ENCODE measurements at regions not wholly inside any gene's neighbourhood (a gene's known extent, or its start where the extent isn't known, plus 50 kb on each side); places are given as distances from the start of the nearest gene placed in this dataset.
"Not testable (repeated sequence)": the region's sequence is repeated elsewhere in the genome, so short reads cannot be mapped to it uniquely, and the experiment has no call there.

- H3K9me3 Mint-ChIP-seq, DNase-seq, H3K4me1 Mint-ChIP-seq, CTCF ChIA-PET, H3K27ac Mint-ChIP-seq, H3K4me3 Mint-ChIP-seq, H3K27me3 Mint-ChIP-seq, H3K36me3 Mint-ChIP-seq: not testable (repeated sequence)
These were observed 2672.1 kb downstream of the PCDH9 start for GRCh38 chr13:64558031-64558430.

- CTCF ChIA-PET: no interaction called here
- H3K9me3 Mint-ChIP-seq: peaks cover 8% of the 10 kb centered on the region
These were observed 2673.8 kb downstream of the PCDH9 start for GRCh38 chr13:64556376-64556775.

DNA sequence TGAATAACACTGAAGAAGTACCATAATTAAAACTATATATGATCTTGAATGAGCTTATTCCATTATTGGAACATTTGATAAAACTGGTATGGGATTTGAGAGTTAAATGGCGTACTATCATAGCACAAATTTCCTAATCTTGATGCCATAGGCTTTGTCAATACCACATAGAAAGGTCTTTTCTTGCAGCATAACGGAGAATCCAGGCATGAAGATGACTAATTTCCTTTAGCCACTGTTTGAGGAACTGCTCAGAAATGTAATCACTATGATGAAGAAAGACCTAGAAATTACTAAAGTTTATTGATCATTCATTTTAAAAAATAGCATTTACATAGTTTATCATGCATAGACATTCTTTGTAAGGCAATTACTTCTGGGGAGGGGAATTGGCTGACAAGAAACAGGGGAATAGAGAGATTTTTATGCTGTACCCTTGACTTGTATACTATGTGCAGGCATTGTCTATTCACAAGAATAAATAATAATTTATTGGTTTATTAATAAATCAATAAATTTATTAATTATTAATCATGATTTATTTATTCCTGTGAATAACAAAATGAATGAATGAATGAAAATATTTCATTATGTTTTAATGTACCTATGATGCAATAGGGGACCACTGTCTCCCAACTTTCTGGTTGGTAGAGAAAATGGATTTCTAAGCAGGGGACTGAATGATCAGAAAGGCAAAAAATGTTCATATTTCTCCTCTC, 2676.6 kb downstream of the PCDH9 start:
- no peak for DNase-seq
- H3K4me1 Mint-ChIP-seq: no peaks in the 10 kb centered on the region
- no peak overlapping the region for H3K4me3 Mint-ChIP-seq
- CTCF ChIA-PET: no interaction called here
- no peaks in the 10 kb centered on the region for H3K27me3 Mint-ChIP-seq
- peaks cover 12% of the 10 kb centered on the region for H3K9me3 Mint-ChIP-seq
- no peak overlapping the region for H3K27ac Mint-ChIP-seq
- no peaks in the 10 kb centered on the region for H3K36me3 Mint-ChIP-seq

More at GRCh38 chr13:64556376-64556775, 2673.8 kb downstream of the PCDH9 start:
- no peak overlapping the region for H3K27ac Mint-ChIP-seq
- no peaks in the 10 kb centered on the region for H3K36me3 Mint-ChIP-seq
- H3K27me3 Mint-ChIP-seq: no peaks in the 10 kb centered on the region
- H3K4me3 Mint-ChIP-seq: no peak overlapping the region
- H3K4me1 Mint-ChIP-seq: no peaks in the 10 kb centered on the region
- DNase-seq: no peak

DNA sequence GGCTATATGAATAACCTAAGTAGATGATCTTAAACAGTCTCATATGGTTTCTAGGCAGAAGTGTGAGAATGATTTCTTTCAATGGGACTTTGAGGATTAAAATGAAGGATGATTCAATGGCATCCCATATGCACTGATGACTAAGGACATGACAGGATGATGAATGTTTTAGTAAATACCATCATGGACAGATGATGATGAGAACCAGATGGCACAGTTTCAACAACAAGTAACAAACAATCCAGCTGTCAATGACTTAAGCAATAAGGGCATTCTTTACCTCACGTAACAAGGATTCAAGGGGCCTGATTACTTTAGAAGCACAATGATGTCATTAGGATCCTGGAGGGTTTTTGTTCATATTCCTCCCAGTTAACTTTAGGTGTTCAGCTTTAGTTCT, 2678.4 kb downstream of the PCDH9 start:
- DNase-seq: no peak
- Mint-ChIP-seq H3K4me1 (no peaks in the 10 kb centered on the region), H3K9me3 (peaks cover 7% of the 10 kb centered on the region), H3K27ac (no peak overlapping the region), H3K27me3 (no peaks in the 10 kb centered on the region), H3K4me3 (no peak overlapping the region), H3K36me3 (no peaks in the 10 kb centered on the region)
- CTCF ChIA-PET: no interaction called here

- peaks cover 4% of the 10 kb centered on the region for H3K9me3 Mint-ChIP-seq
- no peak overlapping the region for H3K27ac Mint-ChIP-seq
- H3K36me3 Mint-ChIP-seq: no peaks in the 10 kb centered on the region
- H3K4me3 Mint-ChIP-seq: no peak overlapping the region
- DNase-seq: no peak
- H3K27me3 Mint-ChIP-seq: no peaks in the 10 kb centered on the region
- H3K4me1 Mint-ChIP-seq: no peaks in the 10 kb centered on the region
- CTCF ChIA-PET: no interaction called here
These were observed 2683.8 kb downstream of the PCDH9 start for GRCh38 chr13:64546371-64546770.

DNA sequence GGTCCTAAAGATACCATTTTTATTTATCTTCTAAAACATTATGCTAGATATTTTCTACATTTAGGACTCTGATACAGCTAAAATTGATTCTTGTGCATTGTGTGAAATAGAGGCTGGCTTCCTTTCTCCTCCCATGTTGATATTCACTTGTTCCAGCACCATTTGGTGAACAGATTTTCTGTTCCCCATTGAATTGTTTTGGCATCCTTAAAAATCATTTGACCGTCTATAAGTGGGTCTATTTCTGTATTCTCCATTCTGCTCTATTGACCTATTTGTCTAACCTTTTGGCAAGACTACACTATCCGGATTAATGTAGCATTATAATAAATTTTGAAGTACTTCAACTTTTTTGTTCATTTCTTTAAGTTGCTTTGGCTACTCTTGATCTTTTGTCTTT, 2689.2 kb downstream of the PCDH9 start:
- H3K4me3 Mint-ChIP-seq: no peak overlapping the region

DNA sequence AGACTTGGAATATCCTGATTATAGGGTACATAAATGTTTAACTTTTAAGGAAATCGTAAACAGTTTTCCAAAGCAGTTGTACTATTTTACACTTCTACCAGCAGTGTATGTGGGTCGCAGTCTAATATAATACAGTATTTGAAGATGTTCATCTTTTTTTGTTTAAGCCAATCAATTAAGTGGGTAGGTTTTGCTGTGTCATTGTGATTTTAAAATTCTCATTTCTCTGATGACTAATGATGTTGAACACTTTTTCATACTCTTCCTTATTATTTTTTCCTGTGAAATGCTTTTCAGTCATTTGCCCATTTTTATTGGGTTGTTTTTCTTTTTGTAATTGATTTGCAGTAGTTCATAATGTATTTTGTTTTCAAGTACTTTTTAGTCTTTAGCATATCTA, 2689.7 kb downstream of the PCDH9 start:
- Mint-ChIP-seq H3K27ac (no peak overlapping the region), H3K4me3 (no peak overlapping the region), H3K36me3 (no peaks in the 10 kb centered on the region), H3K4me1 (no peaks in the 10 kb centered on the region), H3K9me3 (no peaks in the 10 kb centered on the region), H3K27me3 (no peaks in the 10 kb centered on the region)
- CTCF ChIA-PET: no interaction called here
- DNase-seq: no peak

More for the DNA sequence above, 2689.2 kb downstream of the PCDH9 start:
- no peaks in the 10 kb centered on the region for H3K27me3 Mint-ChIP-seq
- CTCF ChIA-PET: no interaction called here
- no peaks in the 10 kb centered on the region for H3K9me3 Mint-ChIP-seq
- no peak for DNase-seq
- H3K4me1 Mint-ChIP-seq: no peaks in the 10 kb centered on the region
- no peak overlapping the region for H3K27ac Mint-ChIP-seq
- no peaks in the 10 kb centered on the region for H3K36me3 Mint-ChIP-seq

DNA sequence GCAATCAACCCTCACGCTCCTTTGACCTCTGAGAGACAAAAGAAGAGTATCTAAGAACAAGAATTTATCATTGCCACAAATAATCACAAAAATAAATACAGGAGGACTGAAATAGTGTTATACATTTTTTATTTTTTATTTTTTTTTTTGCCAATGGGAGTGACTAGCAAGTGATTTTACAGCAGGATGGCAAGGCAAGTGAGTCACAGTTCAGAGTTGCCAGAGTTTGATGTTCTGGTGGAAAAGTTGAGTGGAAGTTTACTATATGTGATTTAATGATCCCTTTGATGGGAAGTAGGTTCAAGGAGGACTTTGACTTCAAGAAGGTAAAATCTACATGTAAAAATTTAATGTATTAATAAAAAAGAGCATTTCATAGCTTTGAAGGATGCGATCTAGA, 2691.4 kb downstream of the PCDH9 start:
- Mint-ChIP-seq H3K27me3 (no peaks in the 10 kb centered on the region), H3K27ac (no peak overlapping the region), H3K9me3 (no peaks in the 10 kb centered on the region), H3K4me3 (no peak overlapping the region), H3K36me3 (no peaks in the 10 kb centered on the region), H3K4me1 (no peaks in the 10 kb centered on the region)
- DNase-seq: no peak
- CTCF ChIA-PET: no interaction called here

GRCh38 chr13:64534302-64534701, 2695.8 kb downstream of the PCDH9 start:
- no peaks in the 10 kb centered on the region for H3K36me3 Mint-ChIP-seq
- no peaks in the 10 kb centered on the region for H3K27me3 Mint-ChIP-seq
- no peaks in the 10 kb centered on the region for H3K9me3 Mint-ChIP-seq
- no peak overlapping the region for H3K4me3 Mint-ChIP-seq
- CTCF ChIA-PET: no interaction called here
- no peak for DNase-seq
- no peaks in the 10 kb centered on the region for H3K4me1 Mint-ChIP-seq
- H3K27ac Mint-ChIP-seq: no peak overlapping the region

DNA sequence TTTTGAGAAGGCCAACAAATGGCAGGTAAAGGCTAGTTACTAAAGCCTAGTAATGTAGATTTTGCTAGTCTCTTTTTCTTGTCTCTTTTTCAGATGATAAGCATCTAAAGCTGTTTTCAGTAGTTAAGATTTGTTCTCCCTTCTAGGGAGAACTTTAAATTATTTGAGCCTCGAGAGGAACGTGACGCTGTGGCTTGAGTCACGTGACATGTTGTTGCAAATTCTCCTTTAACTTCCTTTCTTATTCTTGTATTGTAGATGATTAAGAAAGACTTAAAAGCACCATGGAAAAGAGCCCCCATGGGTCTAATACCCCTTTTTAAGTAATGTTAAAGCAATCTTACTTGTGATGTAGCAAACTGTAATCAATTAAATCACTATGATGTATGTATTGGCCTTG, 2698.7 kb downstream of the PCDH9 start:
- CTCF ChIA-PET: interaction anchor here (0.7 to 1.1 kb wide), 2 partner anchors 748 to 1107 kb away, joined by 3 read pairs; no protein-coding TSS in a partner anchor
- H3K9me3 Mint-ChIP-seq: no peaks in the 10 kb centered on the region

DNA sequence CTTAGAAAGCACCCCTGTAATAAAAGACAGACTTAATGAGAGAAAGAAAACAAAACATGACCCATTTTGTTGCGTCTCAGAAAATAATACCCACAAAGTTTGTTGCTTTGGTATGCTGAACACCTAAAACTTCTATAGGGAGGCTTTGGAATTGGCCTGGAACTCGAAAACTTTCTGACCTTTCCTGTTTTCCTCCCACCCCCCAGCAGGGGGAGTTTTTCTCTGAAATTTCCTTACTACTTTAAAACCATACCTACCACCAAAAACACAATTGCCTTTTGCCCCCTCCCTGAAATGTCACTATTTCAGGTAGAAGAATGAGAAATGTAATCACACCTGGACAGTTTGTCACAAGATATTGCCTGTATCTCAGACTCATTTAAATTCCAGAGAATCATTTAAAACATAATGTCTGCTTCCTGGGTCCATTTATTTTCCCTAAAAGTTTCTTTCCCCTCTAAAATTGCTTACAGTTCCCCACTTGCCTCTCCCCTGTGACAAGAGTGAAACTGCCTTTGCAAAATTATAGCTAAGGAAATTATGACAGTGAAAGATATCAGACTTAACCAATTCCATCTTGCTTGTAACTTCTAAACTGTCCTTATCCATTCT, 2700.2 kb downstream of the PCDH9 start:
- Mint-ChIP-seq H3K27me3 (no peaks in the 10 kb centered on the region), H3K4me3 (no peak overlapping the region), H3K27ac (no peak overlapping the region), H3K4me1 (no peaks in the 10 kb centered on the region), H3K36me3 (no peaks in the 10 kb centered on the region), H3K9me3 (no peaks in the 10 kb centered on the region)
- CTCF ChIA-PET: interaction anchor here (1.1 kb wide), 1 partner anchor 1109 kb away, joined by 3 read pairs; no protein-coding TSS in a partner anchor
- DNase-seq: no peak

More for the DNA sequence above, 2698.7 kb downstream of the PCDH9 start:
- Mint-ChIP-seq H3K4me3 (no peak overlapping the region), H3K4me1 (no peaks in the 10 kb centered on the region), H3K36me3 (no peaks in the 10 kb centered on the region), H3K27ac (no peak overlapping the region), H3K27me3 (no peaks in the 10 kb centered on the region)
- DNase-seq: no peak

DNA sequence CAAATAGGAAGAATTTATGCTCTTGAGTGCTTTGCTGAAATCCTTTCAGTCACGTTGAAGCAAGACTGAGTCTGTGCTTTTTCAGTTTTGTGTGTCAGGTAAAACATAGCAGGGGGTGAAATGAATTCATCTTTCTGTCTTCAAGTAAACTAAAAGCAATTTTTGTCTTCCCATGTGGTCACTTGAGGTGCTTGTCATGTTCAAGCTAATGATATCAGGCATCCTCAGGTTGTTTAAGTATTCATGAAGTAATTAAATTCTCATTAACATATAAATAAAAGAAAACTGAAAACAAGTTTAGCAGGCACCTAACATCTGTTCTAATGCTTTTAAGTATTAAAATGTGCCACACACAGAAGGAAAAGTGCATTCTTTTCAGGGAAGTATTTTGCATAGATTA, 2701.3 kb downstream of the PCDH9 start:
- DNase-seq: no peak
- Mint-ChIP-seq H3K27me3 (no peaks in the 10 kb centered on the region), H3K36me3 (no peaks in the 10 kb centered on the region), H3K4me3 (no peak overlapping the region), H3K27ac (no peak overlapping the region), H3K4me1 (no peaks in the 10 kb centered on the region), H3K9me3 (no peaks in the 10 kb centered on the region)
- CTCF ChIA-PET: no interaction called here

GRCh38 chr13:64527561-64527960, 2702.6 kb downstream of the PCDH9 start:
- H3K4me3 Mint-ChIP-seq: no peak overlapping the region
- H3K4me1 Mint-ChIP-seq: no peaks in the 10 kb centered on the region
- CTCF ChIA-PET: no interaction called here
- peaks cover under 1% of the 10 kb centered on the region for H3K9me3 Mint-ChIP-seq
- H3K36me3 Mint-ChIP-seq: no peaks in the 10 kb centered on the region
- no peaks in the 10 kb centered on the region for H3K27me3 Mint-ChIP-seq
- no peak for DNase-seq
- no peak overlapping the region for H3K27ac Mint-ChIP-seq

DNA sequence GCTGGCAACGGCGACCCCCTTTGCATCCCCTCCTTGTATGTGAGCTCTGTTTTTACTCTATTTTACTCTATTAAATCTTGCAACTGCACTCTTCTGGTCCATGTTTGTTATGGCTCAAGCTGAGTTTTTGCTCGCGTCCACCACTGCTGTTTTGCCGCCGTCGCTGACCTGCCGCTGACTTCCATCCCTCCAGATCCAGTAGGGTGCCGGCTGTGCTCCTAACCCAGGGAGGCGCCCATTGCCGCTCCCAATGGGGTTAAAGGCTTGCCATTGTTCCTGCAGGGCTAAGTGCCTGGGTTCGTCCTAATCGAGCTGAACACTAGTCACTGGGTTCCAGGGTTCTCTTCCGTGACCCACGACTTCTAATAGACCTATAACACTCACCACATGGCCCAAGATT, 2704.4 kb downstream of the PCDH9 start:
- no peaks in the 10 kb centered on the region for H3K4me1 Mint-ChIP-seq
- DNase-seq: no peak
- CTCF ChIA-PET: no interaction called here
- no peaks in the 10 kb centered on the region for H3K36me3 Mint-ChIP-seq
- no peak overlapping the region for H3K4me3 Mint-ChIP-seq
- no peaks in the 10 kb centered on the region for H3K27me3 Mint-ChIP-seq
- H3K27ac Mint-ChIP-seq: no peak overlapping the region
- peaks cover 3% of the 10 kb centered on the region for H3K9me3 Mint-ChIP-seq

GRCh38 chr13:64510747-64511146, 2719.4 kb downstream of the PCDH9 start:
- Mint-ChIP-seq H3K4me1 (no peaks in the 10 kb centered on the region), H3K9me3 (peaks cover 9% of the 10 kb centered on the region), H3K36me3 (no peaks in the 10 kb centered on the region), H3K27me3 (no peaks in the 10 kb centered on the region), H3K4me3 (no peak overlapping the region), H3K27ac (no peak overlapping the region)
- no peak for DNase-seq
- CTCF ChIA-PET: no interaction called here

Measured in activated naive CD4-positive, alpha-beta T cell treated with anti-CD3 and anti-CD28 coated beads, Interleukin-2, amount 10 ng/mL, durations not matched to agents 7 days and 5 days (primary cell).